Rectal smooth muscle tissue (tissue), 1 donor: ENCODE measurements at regions not wholly inside any gene's neighbourhood (a gene's known extent, or its start where the extent isn't known, plus 50 kb on each side); places are given as distances from the start of the nearest gene placed in this dataset.
"Not testable (repeated sequence)": the region's sequence is repeated elsewhere in the genome, so short reads cannot be mapped to it uniquely, and the experiment has no call there.

Source experiments
- H3K27ac ChIP-seq: one replicate; pipeline ENCODE4 v1.7.0; 2013; ENCODE audit warnings: low read depth, low read length, inconsistent platforms
- H3K27me3 ChIP-seq: one replicate; pipeline ENCODE4 v1.7.0; 2013; ENCODE audit warnings: low read length; ENCODE audit not compliant: control insufficient read depth, insufficient read depth
- H3K36me3 ChIP-seq: one replicate; pipeline ENCODE4 v1.7.0; 2013; ENCODE audit warnings: low read length; ENCODE audit not compliant: control insufficient read depth, insufficient read depth
- H3K4me1 ChIP-seq: one replicate; pipeline ENCODE4 v1.7.0; 2013; ENCODE audit warnings: low read length; ENCODE audit not compliant: control insufficient read depth, insufficient read depth
- H3K4me3 ChIP-seq: one replicate; pipeline ENCODE4 v1.7.0; 2013; ENCODE audit warnings: low read length
- H3K9ac ChIP-seq: one replicate; pipeline ENCODE4 v1.7.0; 2013; ENCODE audit warnings: low read length

DNA sequence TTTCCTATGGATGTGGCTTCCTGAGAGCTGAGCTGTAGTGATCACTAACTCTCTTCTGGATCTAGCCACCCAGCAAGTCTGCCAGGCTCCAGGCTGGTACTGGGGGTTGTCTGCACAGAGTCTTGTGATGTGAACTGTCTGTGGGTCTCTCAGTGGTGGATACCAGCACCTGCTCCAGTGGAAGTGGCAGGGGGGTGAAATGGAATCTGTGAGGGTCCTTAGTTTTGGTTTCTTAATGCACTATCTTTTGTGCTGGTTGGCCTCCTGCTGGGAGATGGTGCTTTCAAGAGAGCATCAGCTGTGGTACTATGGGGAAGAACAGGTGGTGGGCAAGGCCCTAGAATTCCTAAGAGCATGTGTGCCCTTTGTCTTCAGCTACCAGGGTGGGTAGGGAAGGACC lies 140.7 kb downstream of the TENT5C start:
- not testable (repeated sequence) for H3K27ac ChIP-seq, H3K36me3 ChIP-seq, H3K4me1 ChIP-seq, H3K9ac ChIP-seq, H3K4me3 ChIP-seq, H3K27me3 ChIP-seq

GRCh38 chr1:117747605-117748004 lies 141.8 kb downstream of the TENT5C start:
- Histone ChIP-seq H3K9ac (no peak overlapping the region), H3K27ac (no peak overlapping the region), H3K4me3 (no peak overlapping the region), H3K36me3 (no peaks in the 10 kb centered on the region), H3K27me3 (no peaks in the 10 kb centered on the region), H3K4me1 (no peaks in the 10 kb centered on the region)

DNA sequence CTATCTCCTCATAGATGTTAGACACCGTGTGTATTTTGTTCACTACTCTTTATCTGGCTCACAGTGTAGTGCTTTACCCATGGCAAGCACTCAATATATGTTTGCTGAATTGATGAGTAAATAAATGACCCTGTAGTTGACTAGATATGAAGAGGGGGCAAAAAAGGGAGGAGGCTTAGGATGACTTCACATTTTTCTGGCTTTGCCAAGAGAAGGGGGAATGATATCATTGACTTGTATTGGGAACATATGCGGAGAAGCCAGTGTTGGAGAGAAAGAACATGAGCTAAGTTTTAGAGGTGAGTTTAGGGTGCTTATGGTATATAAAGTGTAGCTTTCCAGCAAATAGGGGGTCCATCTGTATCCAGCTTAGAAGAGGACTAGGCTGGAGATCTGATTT lies 145.5 kb downstream of the TENT5C start:
- Histone ChIP-seq H3K27ac (no peak overlapping the region), H3K4me1 (no peaks in the 10 kb centered on the region), H3K9ac (no peak overlapping the region), H3K27me3 (no peaks in the 10 kb centered on the region), H3K4me3 (no peak overlapping the region), H3K36me3 (no peaks in the 10 kb centered on the region)

- Histone ChIP-seq H3K9ac (no peak overlapping the region), H3K36me3 (no peaks in the 10 kb centered on the region), H3K27me3 (no peaks in the 10 kb centered on the region), H3K4me1 (no peaks in the 10 kb centered on the region), H3K4me3 (no peak overlapping the region), H3K27ac (no peak overlapping the region)
These were observed 146.8 kb downstream of the TENT5C start for GRCh38 chr1:117752661-117753060.

DNA sequence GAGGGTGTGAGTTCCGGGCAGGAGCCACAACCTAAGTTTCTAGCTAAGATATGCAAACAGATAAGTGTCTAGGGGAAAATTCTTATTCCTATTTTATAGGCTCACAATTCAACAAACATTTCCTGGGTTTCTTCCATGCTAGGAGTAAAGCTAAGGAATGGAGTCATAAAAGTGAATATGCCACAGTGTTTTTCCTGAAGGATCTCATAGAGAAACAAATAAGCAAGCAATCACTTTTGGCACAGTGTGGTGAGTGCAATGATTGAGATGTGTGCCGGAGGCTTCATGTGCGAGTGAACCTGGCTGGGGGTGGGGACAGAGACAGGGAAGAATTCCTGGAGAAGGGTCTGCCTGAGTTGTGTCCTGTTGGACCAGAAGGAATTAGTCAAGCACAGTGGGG lies 147.4 kb downstream of the TENT5C start:
- Histone ChIP-seq H3K27me3 (no peaks in the 10 kb centered on the region), H3K4me3 (no peak overlapping the region), H3K4me1 (no peaks in the 10 kb centered on the region), H3K9ac (no peak overlapping the region), H3K36me3 (no peaks in the 10 kb centered on the region), H3K27ac (no peak overlapping the region)

- no peak overlapping the region for H3K9ac ChIP-seq
- H3K4me1 ChIP-seq: no peaks in the 10 kb centered on the region
- H3K4me3 ChIP-seq: peak overlapping the region; percentile 44
- H3K36me3 ChIP-seq: no peaks in the 10 kb centered on the region
- no peaks in the 10 kb centered on the region for H3K27me3 ChIP-seq
- H3K27ac ChIP-seq: no peak overlapping the region
These were observed 147.8 kb downstream of the TENT5C start for GRCh38 chr1:117753652-117754051.

GRCh38 chr1:117754061-117754969 lies 148.5 kb downstream of the TENT5C start:
- Histone ChIP-seq H3K9ac (no peak overlapping the region), H3K4me1 (peaks cover 4% of the 10 kb centered on the region), H3K36me3 (no peaks in the 10 kb centered on the region), H3K27ac (no peak overlapping the region), H3K4me3 (peak overlapping the region; percentile 44), H3K27me3 (no peaks in the 10 kb centered on the region)

DNA sequence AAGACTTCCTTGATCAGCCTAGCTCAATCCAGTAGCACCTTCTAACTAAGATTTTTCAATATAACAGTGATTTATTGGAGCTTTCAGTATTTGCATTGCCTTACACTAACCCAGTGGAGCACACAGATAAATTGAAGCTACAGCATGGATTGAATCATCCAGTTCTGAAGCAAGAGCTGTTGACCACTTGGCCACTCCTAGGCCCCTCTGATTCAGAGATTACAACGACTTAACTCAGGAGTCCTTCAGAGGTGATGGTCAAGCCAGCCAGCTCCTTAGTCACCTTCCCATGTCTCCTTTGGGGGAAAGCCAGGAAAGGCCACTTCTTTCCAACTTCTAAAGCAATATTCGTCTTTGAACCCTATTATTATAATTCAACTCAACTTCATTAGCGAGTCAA lies 151.8 kb downstream of the TENT5C start:
- Histone ChIP-seq H3K4me3 (no peak overlapping the region), H3K4me1 (peaks cover 4% of the 10 kb centered on the region), H3K27me3 (no peaks in the 10 kb centered on the region), H3K27ac (no peak overlapping the region), H3K9ac (no peak overlapping the region), H3K36me3 (no peaks in the 10 kb centered on the region)

GRCh38 chr1:117758444-117759316 lies 152.8 kb downstream of the TENT5C start:
- H3K9ac ChIP-seq: no peak overlapping the region
- no peaks in the 10 kb centered on the region for H3K36me3 ChIP-seq
- peak overlapping the region; percentile 68 for H3K4me3 ChIP-seq
- no peak overlapping the region for H3K27ac ChIP-seq
- H3K27me3 ChIP-seq: no peaks in the 10 kb centered on the region
- H3K4me1 ChIP-seq: peaks cover 4% of the 10 kb centered on the region

- Histone ChIP-seq H3K9ac (no peak overlapping the region), H3K4me3 (no peak overlapping the region), H3K27ac (no peak overlapping the region), H3K27me3 (no peaks in the 10 kb centered on the region), H3K36me3 (no peaks in the 10 kb centered on the region), H3K4me1 (peaks cover 4% of the 10 kb centered on the region)
These were observed 153.7 kb downstream of the TENT5C start for GRCh38 chr1:117759535-117759934.

DNA sequence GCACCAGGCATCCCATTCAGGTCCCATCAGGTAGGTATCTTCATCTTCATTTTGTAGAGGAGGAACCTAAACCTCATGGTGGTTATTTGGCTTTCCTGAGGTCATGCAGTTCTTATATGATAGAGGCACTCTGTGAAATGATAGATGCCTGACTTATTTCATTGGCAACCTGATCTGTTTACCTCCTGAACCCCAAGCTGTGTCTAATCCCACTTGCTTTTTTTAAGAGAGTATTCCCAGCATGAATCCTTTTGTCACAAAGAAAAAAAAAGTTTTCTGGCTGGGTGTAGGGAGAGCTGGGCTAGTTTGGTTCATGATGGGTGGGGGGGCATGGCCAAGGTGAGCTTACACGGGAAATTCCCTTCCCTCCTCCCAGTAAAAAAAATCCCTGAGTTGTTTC lies 154.2 kb downstream of the TENT5C start:
- Histone ChIP-seq H3K27ac (no peak overlapping the region), H3K27me3 (no peaks in the 10 kb centered on the region), H3K9ac (no peak overlapping the region), H3K36me3 (no peaks in the 10 kb centered on the region), H3K4me1 (peaks cover 4% of the 10 kb centered on the region), H3K4me3 (no peak overlapping the region)

DNA sequence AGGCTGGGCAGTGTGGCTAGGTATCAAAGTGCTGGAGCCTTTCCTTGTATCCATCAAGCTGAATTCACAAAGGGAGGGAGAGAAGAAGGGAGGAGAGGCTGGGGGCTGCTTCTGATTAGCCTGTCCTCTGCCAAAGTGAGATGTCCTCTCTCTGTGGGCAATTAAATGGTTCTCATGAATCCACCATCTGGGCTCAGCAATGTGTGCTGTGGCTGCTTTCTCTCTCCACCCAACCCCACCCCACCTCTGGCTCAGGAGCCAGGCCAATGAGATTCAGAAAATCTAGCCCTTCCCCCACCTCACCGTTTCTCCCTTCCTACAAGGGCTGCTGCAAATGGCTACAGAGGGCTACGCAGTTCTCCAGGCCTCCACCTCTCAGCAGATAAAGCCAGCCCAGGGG lies 154.6 kb downstream of the TENT5C start:
- no peak overlapping the region for H3K9ac ChIP-seq
- no peaks in the 10 kb centered on the region for H3K36me3 ChIP-seq
- no peak overlapping the region for H3K27ac ChIP-seq
- H3K4me1 ChIP-seq: peaks cover 4% of the 10 kb centered on the region
- H3K4me3 ChIP-seq: no peak overlapping the region
- H3K27me3 ChIP-seq: no peaks in the 10 kb centered on the region
